ENCODE measurements at regions not wholly inside any gene's neighbourhood (a gene's known extent, or its start where the extent isn't known, plus 50 kb on each side); places are given as distances from the start of the nearest gene placed in this dataset.

GRCh38 chr2:160838691-160839090 is 321.5 kb upstream of the TANK start:
- no peak for TF ChIP-seq CTCF (IDR thresholded peaks at IDR 0.05; ENCODE audit: insufficient read depth, low read length, poor library complexity, severe bottlenecking)
- H3K36me3 ChIP-seq (ENCODE audit: control insufficient read depth, insufficient read depth, low read length), result no peaks in the 10 kb centered on the region
- no peaks in the 10 kb centered on the region; the same call in 1 of the 2 replicates for H3K27me3 ChIP-seq (replicated peaks; ENCODE audit: control insufficient read depth, insufficient read depth, low read length)
- no peak overlapping the region for H3K4me3 ChIP-seq (replicated peaks; ENCODE audit: low read depth, low read length)
- DNase-seq (ENCODE audit: extremely low read depth, insufficient read length), result no peak

GRCh38 chr2:160842286-160842685 is 317.9 kb upstream of the TANK start:
- no peaks in the 10 kb centered on the region for H3K36me3 ChIP-seq (ENCODE audit: control insufficient read depth, insufficient read depth, low read length)
- DNase-seq (ENCODE audit: extremely low read depth, insufficient read length), result no peak
- no peak for TF ChIP-seq CTCF (IDR thresholded peaks at IDR 0.05; ENCODE audit: insufficient read depth, low read length, poor library complexity, severe bottlenecking)
- no peaks in the 10 kb centered on the region; the same call in 1 of the 2 replicates for H3K27me3 ChIP-seq (replicated peaks; ENCODE audit: control insufficient read depth, insufficient read depth, low read length)
- H3K4me3 ChIP-seq (replicated peaks; ENCODE audit: low read depth, low read length), result no peak overlapping the region

GRCh38 chr2:160859096-160859495 is 301.1 kb upstream of the TANK start:
- Histone ChIP-seq H3K36me3 (ENCODE audit: control insufficient read depth, insufficient read depth, low read length) (no peaks in the 10 kb centered on the region), H3K4me3 (replicated peaks; ENCODE audit: low read depth, low read length) (no peak overlapping the region), H3K27me3 (replicated peaks; ENCODE audit: control insufficient read depth, insufficient read depth, low read length) (no peaks in the 10 kb centered on the region)
- TF ChIP-seq CTCF (IDR thresholded peaks at IDR 0.05; ENCODE audit: insufficient read depth, low read length, poor library complexity, severe bottlenecking), result no peak
- DNase-seq (ENCODE audit: extremely low read depth, insufficient read length), result no peak

- Histone ChIP-seq H3K4me3 (replicated peaks; ENCODE audit: low read depth, low read length) (no peak overlapping the region), H3K27me3 (replicated peaks; ENCODE audit: control insufficient read depth, insufficient read depth, low read length) (no peaks in the 10 kb centered on the region), H3K36me3 (ENCODE audit: control insufficient read depth, insufficient read depth, low read length) (no peaks in the 10 kb centered on the region)
- TF ChIP-seq CTCF (IDR thresholded peaks at IDR 0.05; ENCODE audit: insufficient read depth, low read length, poor library complexity, severe bottlenecking), result no peak
- no peak for DNase-seq (ENCODE audit: extremely low read depth, insufficient read length)
These were observed 298.0 kb upstream of the TANK start for GRCh38 chr2:160862226-160862625.

- H3K4me3 ChIP-seq (replicated peaks; ENCODE audit: low read depth, low read length), result no peak overlapping the region
- no peaks in the 10 kb centered on the region for H3K36me3 ChIP-seq (ENCODE audit: control insufficient read depth, insufficient read depth, low read length)
- DNase-seq (ENCODE audit: extremely low read depth, insufficient read length), result no peak
- H3K27me3 ChIP-seq (replicated peaks; ENCODE audit: control insufficient read depth, insufficient read depth, low read length), result no peaks in the 10 kb centered on the region
- no peak for TF ChIP-seq CTCF (IDR thresholded peaks at IDR 0.05; ENCODE audit: insufficient read depth, low read length, poor library complexity, severe bottlenecking)
These were observed 291.3 kb upstream of the TANK start for GRCh38 chr2:160868891-160869290.

GRCh38 chr2:160869411-160869810 is 290.8 kb upstream of the TANK start:
- DNase-seq (ENCODE audit: extremely low read depth, insufficient read length), result no peak
- TF ChIP-seq CTCF (IDR thresholded peaks at IDR 0.05; ENCODE audit: insufficient read depth, low read length, poor library complexity, severe bottlenecking), result no peak
- H3K4me3 ChIP-seq (replicated peaks; ENCODE audit: low read depth, low read length), result no peak overlapping the region
- H3K27me3 ChIP-seq (replicated peaks; ENCODE audit: control insufficient read depth, insufficient read depth, low read length), result no peaks in the 10 kb centered on the region
- no peaks in the 10 kb centered on the region for H3K36me3 ChIP-seq (ENCODE audit: control insufficient read depth, insufficient read depth, low read length)
